PC-9 (cell line): ENCODE measurements at regions not wholly inside any gene's neighbourhood (a gene's known extent, or its start where the extent isn't known, plus 50 kb on each side); places are given as distances from the start of the nearest gene placed in this dataset.

Experiments
- BruUV-seq: library from RNA; stranded (reverse); fragments of 400-500 nt; replicated peaks from 2 replicates; lab custom pipeline; 2021; lab: Mats Ljungman, UMichigan
- CTCF ChIA-PET: fragments of 300-600 bp; sonication (Branson Sonifier 250); formaldehyde crosslinking; loops from one replicate; lab custom pipeline; 2022; ENCODE audit warnings: antibody characterized with exemption; lab: Charles Lee
- POLR2A ChIA-PET: fragments of 300-600 bp; sonication (Branson Sonifier 250); formaldehyde crosslinking; loops from one replicate; lab custom pipeline; 2022; ENCODE audit warnings: antibody characterized with exemption; ENCODE audit not compliant: unreplicated experiment; lab: Charles Lee
- DNase-seq, 2 experiments: peaks; one replicate each; pipeline versions ENCODE4 v3.0.0 to v3.0.0-alpha.2; 2015 to 2022; ENCODE audit warnings: mixed read lengths in 1 of 2
- H2AFZ ChIP-seq: fragments of 200-600 bp; sonication (generic); 2 replicates; pipeline ENCODE4 v1.8.1; 2017; ENCODE audit warnings: antibody characterized with exemption
- H3F3A ChIP-seq: fragments of 200-600 bp; sonication (generic); 2 replicates; pipeline ENCODE4 v1.8.1; 2017; ENCODE audit warnings: antibody characterized with exemption, mild to moderate bottlenecking, low read depth; ENCODE audit not compliant: insufficient read depth
- H3K27ac ChIP-seq: fragments of 200-600 bp; sonication (generic); 2 replicates; pipeline ENCODE4 v1.6.1; 2016; ENCODE audit warnings: mixed run types
- H3K27me3 ChIP-seq: fragments of 200-600 bp; sonication (generic); 2 replicates; pipeline ENCODE4 v1.6.1; 2016; ENCODE audit warnings: low read depth, mixed run types; ENCODE audit not compliant: insufficient read depth
- H3K36me3 ChIP-seq: fragments of 200-600 bp; sonication (generic); 2 replicates; pipeline ENCODE4 v1.6.1; 2016; ENCODE audit warnings: low read depth, mixed run types
- H3K4me1 ChIP-seq: fragments of 200-600 bp; sonication (generic); replicated peaks from 2 replicates; pipeline ENCODE4 v1.6.1; 2016; ENCODE audit warnings: mixed run types; ENCODE audit not compliant: insufficient read depth
- H3K4me2 ChIP-seq: fragments of 200-600 bp; sonication (generic); 2 replicates; pipeline ENCODE4 v1.6.1; 2017; ENCODE audit warnings: mixed run types
- H3K4me3 ChIP-seq: fragments of 200-600 bp; sonication (generic); 2 replicates; pipeline ENCODE4 v1.6.1; 2016; ENCODE audit warnings: mixed run types
- H3K79me2 ChIP-seq: fragments of 200-600 bp; sonication (generic); 2 replicates; pipeline ENCODE4 v1.6.1; 2017; ENCODE audit warnings: low read depth, mixed run types
- H3K9me2 ChIP-seq: fragments of 200-600 bp; sonication (generic); 2 replicates; pipeline ENCODE4 v1.8.1; 2017; ENCODE audit warnings: mild to moderate bottlenecking; ENCODE audit not compliant: insufficient read depth
- H3K9me3 ChIP-seq: fragments of 200-600 bp; sonication (generic); 2 replicates; pipeline ENCODE4 v1.8.1; 2016; ENCODE audit warnings: low read depth; ENCODE audit not compliant: insufficient read depth
- H4K20me1 ChIP-seq: fragments of 200-600 bp; sonication (generic); 2 replicates; pipeline ENCODE4 v1.8.1; 2017; ENCODE audit not compliant: insufficient read depth
- EZH2 ChIP-seq: fragments of 200-600 bp; sonication (generic); IDR thresholded peaks from 2 replicates; pipeline ENCODE4 v1.8.0; 2017; ENCODE audit warnings: antibody characterized with exemption, low read depth
- intact Hi-C: fragments of 100-400 bp; cut with micrococcal nuclease; formaldehyde crosslinking; loops from one replicate; pipeline ENCODE4 v1.10.0; 2022; ENCODE audit not compliant: unreplicated experiment
- TF ChIP-seq, protein P1 (sequence below): fragments of 200-600 bp; sonication (generic); conservative IDR thresholded peaks from 2 replicates; pipeline ENCODE4 v1.6.1; 2017; ENCODE audit warnings: mixed run types, antibody characterized with exemption, mild to moderate bottlenecking, moderate library complexity

DNA sequence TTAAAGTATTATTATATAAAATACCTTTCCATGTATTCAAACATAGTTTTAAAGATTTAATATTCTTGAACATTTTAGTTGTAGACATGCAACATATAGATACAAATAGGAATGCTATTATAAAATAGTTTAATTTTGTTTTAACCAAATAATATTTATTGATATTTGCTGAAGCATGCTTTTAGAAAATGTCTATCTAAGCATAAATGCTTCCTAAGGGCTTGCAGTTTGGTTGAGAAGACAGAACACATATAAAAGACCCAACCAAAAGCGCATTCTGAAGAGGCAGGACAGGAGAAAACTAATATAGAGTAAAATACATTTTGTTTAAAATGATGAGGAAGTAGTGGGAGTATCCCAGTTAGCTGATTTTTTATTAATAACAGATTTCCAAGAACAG, 181.5 kb upstream of the ISL1 start:
- no peaks in the 10 kb centered on the region for H3K9me3 ChIP-seq
- POLR2A ChIA-PET: no interaction called here
- intact Hi-C loops: no loop called here

DNA sequence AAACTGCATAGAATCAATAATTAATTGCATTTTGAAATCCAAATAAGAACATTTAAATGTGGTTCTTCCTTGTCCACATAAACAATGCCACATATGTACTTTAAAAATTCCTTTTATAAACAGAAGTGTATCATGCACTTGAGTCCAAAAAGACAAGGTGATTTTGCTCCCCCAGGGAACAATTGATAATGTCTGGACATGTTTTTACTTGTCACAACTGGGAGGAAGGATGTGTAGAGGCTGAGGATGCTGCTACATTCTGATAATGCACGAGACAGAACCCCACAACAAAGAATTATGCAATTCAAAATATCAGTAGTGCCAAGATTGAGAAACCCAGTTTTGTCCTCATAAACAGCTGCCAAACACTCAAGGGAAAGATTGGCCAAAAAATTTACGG, 181.1 kb upstream of the ISL1 start:
- no peak overlapping the region for H3K4me3 ChIP-seq
- no peaks in the 10 kb centered on the region for H4K20me1 ChIP-seq
- POLR2A ChIA-PET: no interaction called here
- intact Hi-C loops: no loop called here
- no peak overlapping the region for H3K27ac ChIP-seq
- TF ChIP-seq, protein P1, sequence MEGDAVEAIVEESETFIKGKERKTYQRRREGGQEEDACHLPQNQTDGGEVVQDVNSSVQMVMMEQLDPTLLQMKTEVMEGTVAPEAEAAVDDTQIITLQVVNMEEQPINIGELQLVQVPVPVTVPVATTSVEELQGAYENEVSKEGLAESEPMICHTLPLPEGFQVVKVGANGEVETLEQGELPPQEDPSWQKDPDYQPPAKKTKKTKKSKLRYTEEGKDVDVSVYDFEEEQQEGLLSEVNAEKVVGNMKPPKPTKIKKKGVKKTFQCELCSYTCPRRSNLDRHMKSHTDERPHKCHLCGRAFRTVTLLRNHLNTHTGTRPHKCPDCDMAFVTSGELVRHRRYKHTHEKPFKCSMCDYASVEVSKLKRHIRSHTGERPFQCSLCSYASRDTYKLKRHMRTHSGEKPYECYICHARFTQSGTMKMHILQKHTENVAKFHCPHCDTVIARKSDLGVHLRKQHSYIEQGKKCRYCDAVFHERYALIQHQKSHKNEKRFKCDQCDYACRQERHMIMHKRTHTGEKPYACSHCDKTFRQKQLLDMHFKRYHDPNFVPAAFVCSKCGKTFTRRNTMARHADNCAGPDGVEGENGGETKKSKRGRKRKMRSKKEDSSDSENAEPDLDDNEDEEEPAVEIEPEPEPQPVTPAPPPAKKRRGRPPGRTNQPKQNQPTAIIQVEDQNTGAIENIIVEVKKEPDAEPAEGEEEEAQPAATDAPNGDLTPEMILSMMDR: no peak
- TF ChIP-seq EZH2: no peak
- no peak overlapping the region for H3K4me2 ChIP-seq
- no peak for DNase-seq
- no peaks in the 10 kb centered on the region for H3K4me1 ChIP-seq
- no peaks in the 10 kb centered on the region for H3F3A ChIP-seq
- H3K36me3 ChIP-seq: no peaks in the 10 kb centered on the region
- no peaks in the 10 kb centered on the region for H3K27me3 ChIP-seq
- no peak overlapping the region for H2AFZ ChIP-seq
- CTCF ChIA-PET: no interaction called here
- no peaks in the 10 kb centered on the region for H3K79me2 ChIP-seq
- no peaks in the 10 kb centered on the region; the same call in 1 of the 2 replicates for H3K9me2 ChIP-seq
- no TSS peak for BruUV-seq
- H3K9me3 ChIP-seq: no peaks in the 10 kb centered on the region

More for the DNA sequence above, 181.5 kb upstream of the ISL1 start:
- Histone ChIP-seq H3K79me2 (no peaks in the 10 kb centered on the region), H3F3A (no peaks in the 10 kb centered on the region), H4K20me1 (no peaks in the 10 kb centered on the region), H3K4me3 (no peak overlapping the region), H3K4me1 (no peaks in the 10 kb centered on the region), H3K36me3 (no peaks in the 10 kb centered on the region), H2AFZ (no peak overlapping the region), H3K4me2 (no peak overlapping the region), H3K9me2 (no peaks in the 10 kb centered on the region; the same call in 1 of the 2 replicates), H3K27me3 (no peaks in the 10 kb centered on the region), H3K27ac (no peak overlapping the region)
- TF ChIP-seq, protein P1: no peak
- TF ChIP-seq EZH2: no peak
- DNase-seq: no peak
- BruUV-seq: no TSS peak
- CTCF ChIA-PET: no interaction called here

DNA sequence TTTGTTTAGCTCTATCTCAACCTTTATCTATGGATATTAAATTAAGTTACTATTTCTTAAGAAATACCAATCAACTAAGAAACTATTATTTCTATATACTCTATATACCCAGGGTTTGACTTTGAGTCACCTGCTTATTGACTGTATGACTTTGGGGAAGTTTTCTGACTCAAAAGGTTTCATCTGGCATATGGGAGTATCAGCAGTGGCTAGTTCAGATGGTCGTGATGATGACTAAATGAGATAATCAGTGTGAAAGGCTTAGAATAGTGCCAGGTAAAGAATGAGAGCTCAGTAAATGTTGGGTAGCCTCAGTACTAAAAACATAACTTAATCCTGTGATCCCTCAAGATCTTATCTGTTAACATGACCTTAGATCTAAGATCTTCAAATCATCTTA, 179.7 kb upstream of the ISL1 start:
- Histone ChIP-seq H3K4me2 (no peak overlapping the region), H3F3A (no peaks in the 10 kb centered on the region), H3K4me1 (no peaks in the 10 kb centered on the region), H3K36me3 (no peaks in the 10 kb centered on the region), H3K9me2 (no peaks in the 10 kb centered on the region; the same call in 1 of the 2 replicates), H3K4me3 (no peak overlapping the region), H3K9me3 (no peaks in the 10 kb centered on the region), H3K27ac (no peak overlapping the region), H2AFZ (no peak overlapping the region), H3K79me2 (no peaks in the 10 kb centered on the region), H3K27me3 (no peaks in the 10 kb centered on the region), H4K20me1 (no peaks in the 10 kb centered on the region)
- no TSS peak for BruUV-seq
- DNase-seq: no peak
- TF ChIP-seq EZH2: no peak
- TF ChIP-seq, protein P1: no peak
- intact Hi-C loops: no loop called here
- CTCF ChIA-PET: no interaction called here
- POLR2A ChIA-PET: no interaction called here
